ENCODE measurements at regions not wholly inside any gene's neighbourhood (a gene's known extent, or its start where the extent isn't known, plus 50 kb on each side); places are given as distances from the start of the nearest gene placed in this dataset.

- no peak for ATAC-seq
- no peaks in the 10 kb centered on the region for H3K36me3 ChIP-seq
- intact Hi-C loops (cut with DNase I; ENCODE audit: low total_unique reads) (no loop called here), in situ Hi-C loops (cut with MboI; ENCODE audit: low sequenced_read_pairs in 4 of 4) (no loop called here)
- H3K9me3 ChIP-seq: no peaks in the 10 kb centered on the region
- H3K4me3 ChIP-seq: no peak overlapping the region
- DNase-seq: no peak
- no peaks in the 10 kb centered on the region for H3K27me3 ChIP-seq
- H3K27ac ChIP-seq: no peak overlapping the region
- TF ChIP-seq POLR2A (IDR thresholded peaks at IDR 0.05) (no peak), CTCF (IDR thresholded peaks at IDR 0.05 in 4 of 5, conservative IDR thresholded peaks at IDR 0.05 in 1 of 5) (no peak)
- no peaks in the 10 kb centered on the region for H3K4me1 ChIP-seq
These were observed 714.1 kb downstream of the FAT4 start for GRCh38 chr4:126028876-126029275.

DNA sequence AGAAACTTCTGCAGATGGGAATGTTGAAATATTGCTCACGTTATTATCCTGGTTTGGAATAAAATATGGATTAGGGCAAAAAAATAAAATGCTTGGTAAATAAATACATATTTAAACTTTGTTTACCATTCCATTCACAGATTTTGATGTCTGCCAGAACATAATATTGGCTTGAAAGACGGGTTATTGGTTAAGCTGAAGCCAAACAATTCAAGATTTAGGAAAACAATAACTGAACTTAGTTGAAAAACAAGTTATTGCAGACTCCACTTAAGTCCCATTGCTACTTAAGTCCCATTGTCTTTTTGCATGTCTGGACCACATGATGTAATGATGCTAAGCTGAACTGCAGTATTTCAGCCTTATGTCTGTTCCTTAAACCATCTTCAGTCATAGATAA is 722.5 kb downstream of the FAT4 start:
- no peak for ATAC-seq
- Histone ChIP-seq H3K36me3 (no peaks in the 10 kb centered on the region), H3K27ac (no peak overlapping the region), H3K4me3 (no peak overlapping the region), H3K4me1 (no peaks in the 10 kb centered on the region), H3K9me3 (no peaks in the 10 kb centered on the region), H3K27me3 (no peaks in the 10 kb centered on the region)
- DNase-seq: no peak
- in situ Hi-C loops (cut with MboI; ENCODE audit: low sequenced_read_pairs in 4 of 4) (no loop called here), intact Hi-C loops (cut with DNase I; ENCODE audit: low total_unique reads) (no loop called here)
- TF ChIP-seq CTCF (IDR thresholded peaks at IDR 0.05 in 4 of 5, conservative IDR thresholded peaks at IDR 0.05 in 1 of 5) (no peak), POLR2A (IDR thresholded peaks at IDR 0.05) (no peak)

GRCh38 chr4:126038502-126039144 is 723.9 kb downstream of the FAT4 start:
- no peak overlapping the region for H3K27ac ChIP-seq
- DNase-seq: no peak
- no peaks in the 10 kb centered on the region for H3K9me3 ChIP-seq
- in situ Hi-C loops (cut with MboI; ENCODE audit: low sequenced_read_pairs in 4 of 4): no loop called here
- ATAC-seq: no peak
- H3K4me1 ChIP-seq: no peaks in the 10 kb centered on the region
- no peak overlapping the region for H3K4me3 ChIP-seq
- no peaks in the 10 kb centered on the region for H3K36me3 ChIP-seq
- H3K27me3 ChIP-seq: no peaks in the 10 kb centered on the region
- TF ChIP-seq POLR2A (IDR thresholded peaks at IDR 0.05): no peak
- TF ChIP-seq CTCF (IDR thresholded peaks at IDR 0.05 in 4 of 5, conservative IDR thresholded peaks at IDR 0.05 in 1 of 5): no peak
- intact Hi-C loops (cut with DNase I; ENCODE audit: low total_unique reads): no loop called here

DNA sequence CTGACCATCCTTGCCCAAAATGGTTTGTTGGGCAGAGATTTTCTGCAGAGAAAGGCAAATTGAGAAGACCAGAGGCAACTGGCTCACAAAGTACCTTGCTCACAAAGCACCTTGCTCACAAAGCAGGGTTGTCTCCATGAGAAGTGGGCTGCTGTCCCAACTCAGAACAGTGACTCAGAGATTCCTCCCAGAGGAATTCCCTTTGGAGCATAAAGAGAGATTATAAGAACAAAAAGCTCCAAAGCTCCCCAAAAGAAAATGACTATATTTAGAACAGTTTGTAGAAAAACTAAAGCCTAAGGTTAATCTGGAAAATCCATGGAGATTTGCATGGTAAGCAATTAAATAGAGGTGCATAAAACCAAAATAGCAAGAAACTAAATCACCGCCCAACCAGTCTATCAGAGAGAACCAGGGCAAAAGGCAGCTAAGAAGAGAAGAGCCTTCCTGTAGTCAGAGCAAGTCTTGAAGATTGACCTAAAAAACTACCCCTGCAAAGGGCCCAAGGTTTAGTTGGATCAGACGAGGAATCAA is 731.4 kb downstream of the FAT4 start:
- ATAC-seq (no peak), DNase-seq (no peak)
- Histone ChIP-seq H3K4me1 (no peaks in the 10 kb centered on the region), H3K36me3 (no peaks in the 10 kb centered on the region), H3K27me3 (no peaks in the 10 kb centered on the region), H3K9me3 (no peaks in the 10 kb centered on the region), H3K4me3 (no peak overlapping the region), H3K27ac (no peak overlapping the region)
- in situ Hi-C loops (cut with MboI; ENCODE audit: low sequenced_read_pairs in 4 of 4): no loop called here
- no peak for TF ChIP-seq CTCF (IDR thresholded peaks at IDR 0.05 in 4 of 5, conservative IDR thresholded peaks at IDR 0.05 in 1 of 5)
- TF ChIP-seq POLR2A (IDR thresholded peaks at IDR 0.05): no peak
- intact Hi-C loops (cut with DNase I; ENCODE audit: low total_unique reads): no loop called here

GRCh38 chr4:126047114-126047513 is 732.4 kb downstream of the FAT4 start:
- Histone ChIP-seq H3K36me3 (no peaks in the 10 kb centered on the region), H3K4me3 (no peak overlapping the region), H3K9me3 (no peaks in the 10 kb centered on the region), H3K27me3 (no peaks in the 10 kb centered on the region), H3K4me1 (peaks cover 0 to 4% of the 10 kb centered on the region in 2 donors), H3K27ac (no peak overlapping the region)
- intact Hi-C loops (cut with DNase I; ENCODE audit: low total_unique reads): no loop called here
- TF ChIP-seq CTCF (IDR thresholded peaks at IDR 0.05 in 4 of 5, conservative IDR thresholded peaks at IDR 0.05 in 1 of 5) (no peak), POLR2A (IDR thresholded peaks at IDR 0.05) (no peak)
- no peak for DNase-seq
- in situ Hi-C loops (cut with MboI; ENCODE audit: low sequenced_read_pairs in 4 of 4): no loop called here
- no peak for ATAC-seq
